Muscle of leg (tissue), 3 donors: ENCODE measurements at regions not wholly inside any gene's neighbourhood (a gene's known extent, or its start where the extent isn't known, plus 50 kb on each side); places are given as distances from the start of the nearest gene placed in this dataset.
"Not testable (repeated sequence)": the region's sequence is repeated elsewhere in the genome, so short reads cannot be mapped to it uniquely, and the experiment has no call there.

Source experiments
- DNase-seq: peaks from one replicate; pipeline ENCODE4 v3.0.0; 2013
- H3K27ac ChIP-seq: one replicate; pipeline ENCODE4 v1.5.1; 2013; ENCODE audit warnings: mild to moderate bottlenecking, low read length, control low read depth
- H3K27me3 ChIP-seq: one replicate; pipeline ENCODE4 v1.6.1; 2013; ENCODE audit warnings: low read length; ENCODE audit not compliant: control insufficient read depth, insufficient read depth
- H3K36me3 ChIP-seq: one replicate; pipeline ENCODE4 v1.6.1; 2013; ENCODE audit warnings: low read length; ENCODE audit not compliant: control insufficient read depth, insufficient read depth
- H3K4me1 ChIP-seq: one replicate; pipeline ENCODE4 v1.6.1; 2013; ENCODE audit warnings: low read length; ENCODE audit not compliant: control insufficient read depth, insufficient read depth
- H3K4me3 ChIP-seq: one replicate; pipeline ENCODE4 v1.5.1; 2013; ENCODE audit warnings: low read length, control low read depth
- H3K9me3 ChIP-seq: replicated peaks from 2 replicates; pipeline ENCODE4 v1.6.1; 2013; ENCODE audit warnings: low read depth, low read length; ENCODE audit not compliant: control insufficient read depth
- WGBS: methylation state at CpG from one replicate; pipeline ENCODE4 v1.1.5; 2013; ENCODE audit warnings: missing lambda C conversion rate; ENCODE audit not compliant: insufficient coverage; 5-methylcytosine and 5-hydroxymethylcytosine counted together

DNA sequence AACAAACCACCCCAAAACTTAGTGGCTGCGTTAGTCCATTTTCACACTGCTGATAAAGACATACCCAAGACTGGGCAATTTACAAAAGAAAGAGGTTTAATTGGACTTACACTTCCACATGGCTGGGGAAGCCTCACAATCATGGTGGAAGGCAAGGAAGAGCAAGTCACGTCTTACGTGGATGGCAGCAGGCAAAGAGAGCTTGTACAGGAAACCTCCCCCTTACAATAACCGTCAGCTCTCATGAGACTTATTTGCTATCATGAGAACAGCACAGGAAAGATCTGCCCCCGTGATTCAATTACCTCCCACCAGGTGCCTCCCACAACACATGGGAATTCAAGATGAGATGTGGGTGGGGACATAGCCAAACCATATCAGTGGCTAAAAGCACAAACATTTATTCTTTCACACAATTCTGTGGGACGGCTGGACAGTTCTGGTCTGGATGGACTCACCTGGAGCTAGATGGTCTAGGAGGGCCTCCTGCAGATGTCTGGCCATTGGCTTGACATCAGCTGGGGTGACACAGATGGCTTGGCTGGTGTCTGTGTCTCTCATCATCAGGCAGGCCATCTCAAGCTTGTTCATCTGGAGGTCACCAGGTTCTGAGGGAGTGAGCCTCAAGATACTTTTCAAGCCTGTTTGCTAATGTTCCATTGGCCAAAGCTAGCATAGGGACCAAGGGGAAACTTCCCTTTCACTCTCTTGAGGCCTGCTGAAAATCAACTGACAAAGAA, 104.1 kb downstream of the SMIM20 start:
- not testable (repeated sequence) for H3K27me3 ChIP-seq, H3K36me3 ChIP-seq, H3K4me3 ChIP-seq, DNase-seq, H3K9me3 ChIP-seq, H3K27ac ChIP-seq
- 50% methylated on average over 1 of the region's 6 CpGs for WGBS
- peaks cover 48% of the 10 kb centered on the region for H3K4me1 ChIP-seq

- peaks cover 6% of the 10 kb centered on the region for H3K27me3 ChIP-seq
- no peaks in the 10 kb centered on the region for H3K9me3 ChIP-seq
- no peak overlapping the region for H3K4me3 ChIP-seq
- no peaks in the 10 kb centered on the region for H3K36me3 ChIP-seq
- DNase-seq, result no peak
- H3K4me1 ChIP-seq, result peaks cover 43% of the 10 kb centered on the region
- peak overlapping the region; percentile 92 for H3K27ac ChIP-seq
- 57% methylated on average over 8 of the region's 10 CpGs for WGBS
Observed at GRCh38 chr4:26020083-26020668, 106.2 kb downstream of the SMIM20 start.

DNA sequence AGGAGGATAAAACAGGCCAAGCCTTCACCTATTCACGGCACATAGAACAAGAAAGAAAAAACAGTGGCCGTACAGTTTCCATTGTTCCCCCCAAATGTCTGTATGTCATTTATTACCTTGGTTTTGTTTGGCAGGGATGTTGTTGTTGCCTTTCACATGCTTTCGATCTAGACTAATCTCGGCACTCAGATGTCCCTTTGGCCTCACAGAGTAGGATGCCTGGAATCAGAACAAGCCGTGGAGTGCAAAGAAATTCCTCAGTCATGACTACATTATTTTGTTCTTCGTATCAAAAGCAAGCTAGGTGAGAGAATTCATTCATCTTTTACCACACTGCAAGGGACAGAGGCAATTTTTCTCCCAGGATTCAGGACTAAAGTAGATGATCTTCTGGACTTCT, 106.9 kb downstream of the SMIM20 start:
- H3K9me3 ChIP-seq, result no peaks in the 10 kb centered on the region
- peaks cover 6% of the 10 kb centered on the region for H3K27me3 ChIP-seq
- H3K4me1 ChIP-seq, result peaks cover 36% of the 10 kb centered on the region
- H3K36me3 ChIP-seq, result no peaks in the 10 kb centered on the region
- H3K27ac ChIP-seq, result peak overlapping the region; percentile 92
- no peak overlapping the region for H3K4me3 ChIP-seq
- WGBS, result 15% methylated on average over 2 of the region's 6 CpGs
- peak; percentile 84 for DNase-seq

DNA sequence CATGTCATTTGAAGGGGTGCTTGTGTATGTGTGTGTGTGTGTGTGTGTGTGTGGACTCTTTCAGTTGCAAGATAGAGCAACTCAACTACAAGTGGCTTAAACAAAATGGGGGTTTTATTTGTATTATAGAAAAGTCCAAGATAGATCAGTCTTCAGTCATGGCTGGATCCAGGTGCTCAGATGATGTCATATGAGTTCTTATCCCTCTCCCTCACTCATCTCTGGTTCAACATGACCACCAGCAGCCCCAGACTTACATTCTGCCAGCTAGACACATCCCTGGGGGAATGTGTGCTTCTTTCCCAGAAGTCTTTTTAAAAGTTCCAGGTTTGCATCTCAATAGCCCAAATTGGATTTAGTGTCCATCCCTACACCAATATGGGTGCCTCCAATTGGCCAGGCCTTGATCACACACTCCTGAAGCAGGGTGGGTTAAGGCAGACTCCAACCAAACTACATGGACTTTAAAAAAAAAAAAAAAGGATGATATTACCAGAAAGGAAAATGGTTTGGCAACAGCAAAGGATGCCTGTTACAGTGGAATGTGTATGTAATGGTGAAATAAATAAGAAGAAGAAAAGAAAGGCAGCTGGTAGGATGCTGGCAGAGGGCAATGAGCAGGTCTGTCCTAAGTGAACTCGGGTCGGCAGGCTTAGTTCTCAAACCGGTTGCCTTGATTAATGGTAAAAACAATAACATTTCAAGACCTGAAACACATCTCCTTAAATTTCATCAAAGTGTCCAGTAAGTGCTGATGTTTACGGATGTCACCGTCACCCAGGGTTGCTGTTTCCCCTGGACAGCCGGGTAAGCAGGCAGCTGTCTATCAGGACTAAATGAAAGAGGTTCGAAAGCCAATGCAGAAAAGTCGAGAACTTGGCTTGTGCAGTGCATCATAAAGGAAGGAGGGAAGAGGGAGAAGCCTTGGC, 107.7 kb downstream of the SMIM20 start:
- H3K27ac ChIP-seq, result peak overlapping the region; percentile 92
- peaks cover 6% of the 10 kb centered on the region for H3K27me3 ChIP-seq
- H3K4me1 ChIP-seq, result peaks cover 34% of the 10 kb centered on the region
- H3K9me3 ChIP-seq, result no peaks in the 10 kb centered on the region
- peak; percentile 66 for DNase-seq
- H3K36me3 ChIP-seq, result no peaks in the 10 kb centered on the region
- no peak overlapping the region for H3K4me3 ChIP-seq
- 16% methylated on average over 4 of the region's 8 CpGs for WGBS

- peaks cover 34% of the 10 kb centered on the region for H3K4me1 ChIP-seq
- H3K27me3 ChIP-seq, result peaks cover 6% of the 10 kb centered on the region
- no peaks in the 10 kb centered on the region for H3K9me3 ChIP-seq
- 18% methylated on average over 6 of the region's 7 CpGs for WGBS
- no peak overlapping the region for H3K4me3 ChIP-seq
- peak; percentile 96 for DNase-seq
- H3K27ac ChIP-seq, result peak overlapping the region; percentile 92
- no peaks in the 10 kb centered on the region for H3K36me3 ChIP-seq
Observed at GRCh38 chr4:26022346-26023202, 108.6 kb downstream of the SMIM20 start.

DNA sequence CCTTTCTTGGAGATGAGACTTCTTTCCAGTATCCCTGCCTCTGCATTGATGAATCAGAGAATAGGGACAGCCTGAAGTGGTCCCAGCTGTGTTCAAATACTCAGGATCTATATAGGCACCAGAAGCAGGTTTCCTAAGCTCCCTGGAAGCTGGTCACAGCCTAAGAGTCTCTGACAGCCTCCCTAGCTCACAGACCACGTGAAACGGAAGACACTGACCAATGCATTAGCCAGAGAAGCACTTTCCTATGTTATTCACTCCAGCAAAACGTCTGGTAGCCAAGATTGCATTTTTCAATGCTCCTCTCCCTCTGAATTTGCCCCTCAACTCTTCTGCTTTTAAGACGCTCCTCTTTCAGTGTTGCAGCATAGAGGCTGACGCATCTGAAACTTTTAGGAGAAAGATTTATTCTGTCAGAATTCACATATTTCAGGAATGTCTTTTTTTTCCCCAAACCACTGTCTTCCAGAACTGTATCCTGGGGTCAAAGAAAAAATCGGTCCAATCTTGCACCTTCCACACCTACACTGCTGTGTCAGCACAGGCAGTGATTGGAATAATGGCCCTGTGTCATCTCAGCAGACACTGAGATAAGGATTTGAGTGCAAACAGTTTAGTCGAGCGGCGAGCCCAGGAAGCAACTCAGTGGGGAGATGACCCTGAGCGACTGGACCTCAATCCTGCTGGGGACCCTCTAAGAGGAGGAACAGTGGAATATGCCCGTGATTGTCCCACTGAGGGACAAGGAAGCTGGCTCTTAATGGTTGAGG, 109.4 kb downstream of the SMIM20 start:
- Histone ChIP-seq H3K27ac (peak overlapping the region; percentile 92), H3K9me3 (no peaks in the 10 kb centered on the region), H3K36me3 (no peaks in the 10 kb centered on the region), H3K4me3 (no peak overlapping the region), H3K4me1 (peaks cover 37% of the 10 kb centered on the region), H3K27me3 (peaks cover 6% of the 10 kb centered on the region)
- peak; percentile 80 for DNase-seq
- 39% methylated on average over 7 of the region's 11 CpGs for WGBS

GRCh38 chr4:26024079-26024478, 110.1 kb downstream of the SMIM20 start:
- Histone ChIP-seq H3K27ac (peak overlapping the region; percentile 92), H3K9me3 (no peaks in the 10 kb centered on the region), H3K4me1 (peaks cover 43% of the 10 kb centered on the region), H3K4me3 (no peak overlapping the region), H3K36me3 (no peaks in the 10 kb centered on the region), H3K27me3 (peaks cover 9% of the 10 kb centered on the region)
- DNase-seq, result no peak
- no CpG with 5 or more reads among the region's 5 CpGs for WGBS

DNA sequence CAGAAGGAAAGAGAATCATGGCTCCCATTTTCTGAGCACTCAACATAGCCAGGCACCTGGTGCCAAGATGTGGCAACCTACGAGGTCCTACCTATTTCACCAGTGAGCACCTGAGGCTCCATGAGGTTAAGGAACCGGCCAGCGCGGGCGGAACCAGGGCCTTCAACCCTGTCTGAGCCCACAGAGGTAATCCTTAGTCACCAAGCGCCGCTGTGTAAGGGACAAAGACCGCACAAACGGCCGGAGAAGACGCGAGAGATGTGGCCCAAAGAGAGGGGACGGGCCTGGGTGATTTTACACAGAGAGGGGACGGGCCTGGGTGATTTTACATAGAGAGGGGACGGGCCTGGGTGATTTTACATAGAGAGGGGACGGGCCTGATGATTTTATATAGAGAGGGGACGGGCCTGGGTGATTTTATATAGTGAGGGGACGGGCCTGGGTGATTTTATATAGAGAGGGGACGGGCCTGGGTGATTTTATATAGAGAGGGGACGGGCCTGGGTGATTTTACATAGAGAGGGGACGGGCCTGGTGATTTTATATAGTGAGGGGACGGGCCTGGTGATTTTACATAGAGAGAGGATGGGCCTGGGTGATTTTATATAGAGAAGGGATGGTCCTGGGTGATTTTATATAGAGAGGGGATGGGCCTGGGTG, 114.2 kb downstream of the SMIM20 start:
- 86% methylated on average over 21 of the region's 22 CpGs for WGBS
- DNase-seq, result no peak
- Histone ChIP-seq H3K36me3 (no peaks in the 10 kb centered on the region), H3K4me1 (peaks cover 48% of the 10 kb centered on the region), H3K4me3 (no peak overlapping the region), H3K9me3 (no peaks in the 10 kb centered on the region), H3K27ac (peak overlapping the region; percentile 10), H3K27me3 (peaks cover 12% of the 10 kb centered on the region)
